ENCODE measurements at regions not wholly inside any gene's neighbourhood (a gene's known extent, or its start where the extent isn't known, plus 50 kb on each side); places are given as distances from the start of the nearest gene placed in this dataset.

DNA sequence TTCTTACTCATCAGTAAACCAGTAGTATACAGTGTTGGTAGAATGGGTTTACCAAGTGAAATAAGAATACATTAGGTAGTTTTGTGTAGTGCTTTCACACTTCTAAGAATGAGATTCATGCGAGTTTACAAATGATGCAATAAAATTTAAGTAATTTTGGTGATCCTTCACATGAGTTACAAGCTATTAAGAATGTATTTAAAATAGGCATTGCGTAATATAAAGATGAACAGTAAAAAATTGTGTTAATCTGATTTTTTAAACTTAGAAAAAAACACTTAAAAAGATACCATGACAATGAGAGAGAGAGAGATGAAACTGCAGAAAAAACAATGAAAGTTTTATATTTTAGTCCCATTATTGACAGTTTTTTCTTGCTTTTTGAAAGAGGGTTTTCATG lies 570.5 kb downstream of the SLITRK6 start:
- Histone ChIP-seq H3K36me3 (no peaks in the 10 kb centered on the region), H3K4me3 (ENCODE audit: low read depth, low read length) (no peak overlapping the region), H3K27ac (no peak overlapping the region), H3K9me3 (ENCODE audit: severe bottlenecking) (no peaks in the 10 kb centered on the region), H3K27me3 (ENCODE audit: insufficient read depth, low read depth, severe bottlenecking) (no peaks in the 10 kb centered on the region)
- DNase-seq: no peak
- TF ChIP-seq, protein P1, sequence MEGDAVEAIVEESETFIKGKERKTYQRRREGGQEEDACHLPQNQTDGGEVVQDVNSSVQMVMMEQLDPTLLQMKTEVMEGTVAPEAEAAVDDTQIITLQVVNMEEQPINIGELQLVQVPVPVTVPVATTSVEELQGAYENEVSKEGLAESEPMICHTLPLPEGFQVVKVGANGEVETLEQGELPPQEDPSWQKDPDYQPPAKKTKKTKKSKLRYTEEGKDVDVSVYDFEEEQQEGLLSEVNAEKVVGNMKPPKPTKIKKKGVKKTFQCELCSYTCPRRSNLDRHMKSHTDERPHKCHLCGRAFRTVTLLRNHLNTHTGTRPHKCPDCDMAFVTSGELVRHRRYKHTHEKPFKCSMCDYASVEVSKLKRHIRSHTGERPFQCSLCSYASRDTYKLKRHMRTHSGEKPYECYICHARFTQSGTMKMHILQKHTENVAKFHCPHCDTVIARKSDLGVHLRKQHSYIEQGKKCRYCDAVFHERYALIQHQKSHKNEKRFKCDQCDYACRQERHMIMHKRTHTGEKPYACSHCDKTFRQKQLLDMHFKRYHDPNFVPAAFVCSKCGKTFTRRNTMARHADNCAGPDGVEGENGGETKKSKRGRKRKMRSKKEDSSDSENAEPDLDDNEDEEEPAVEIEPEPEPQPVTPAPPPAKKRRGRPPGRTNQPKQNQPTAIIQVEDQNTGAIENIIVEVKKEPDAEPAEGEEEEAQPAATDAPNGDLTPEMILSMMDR (IDR thresholded peaks at IDR 0.05; ENCODE audit: low read depth, low read length): no peak

DNA sequence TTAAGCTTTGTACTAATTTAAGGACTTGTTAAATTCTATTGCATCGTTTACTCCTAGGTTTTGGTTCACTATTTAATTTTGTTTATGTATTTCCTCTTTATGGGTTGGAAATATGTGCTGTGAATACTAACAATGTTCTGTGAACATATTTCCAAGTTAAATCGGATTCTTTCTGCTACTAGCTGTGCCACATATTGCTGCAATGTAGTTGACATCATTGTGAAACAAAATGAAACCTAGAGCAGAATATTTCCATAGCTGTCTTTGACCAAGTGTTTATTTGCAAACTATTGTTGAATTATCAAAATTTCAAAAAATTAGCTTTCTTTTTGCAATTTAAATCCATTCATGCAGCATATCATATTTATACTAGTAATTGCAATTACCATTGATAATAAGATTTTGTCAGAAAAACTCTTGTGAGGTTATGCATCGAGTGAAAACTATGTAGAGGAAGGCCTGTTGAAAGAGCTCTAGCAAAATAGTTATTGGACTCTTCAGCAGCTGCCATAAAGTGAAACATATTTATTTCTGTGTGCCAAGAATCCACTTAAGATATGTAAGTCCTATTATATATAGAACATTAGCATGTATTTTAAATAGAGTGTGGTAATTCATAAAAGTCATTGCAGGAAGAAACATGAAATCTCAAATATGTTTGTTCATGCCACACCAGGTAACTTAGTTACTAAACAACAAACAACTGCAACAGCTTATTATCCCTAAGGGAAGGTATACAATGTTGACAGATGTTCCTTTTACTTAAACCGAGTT lies 575.1 kb downstream of the SLITRK6 start:
- TF ChIP-seq, protein P1 (IDR thresholded peaks at IDR 0.05; ENCODE audit: low read depth, low read length): no peak
- DNase-seq: no peak

DNA sequence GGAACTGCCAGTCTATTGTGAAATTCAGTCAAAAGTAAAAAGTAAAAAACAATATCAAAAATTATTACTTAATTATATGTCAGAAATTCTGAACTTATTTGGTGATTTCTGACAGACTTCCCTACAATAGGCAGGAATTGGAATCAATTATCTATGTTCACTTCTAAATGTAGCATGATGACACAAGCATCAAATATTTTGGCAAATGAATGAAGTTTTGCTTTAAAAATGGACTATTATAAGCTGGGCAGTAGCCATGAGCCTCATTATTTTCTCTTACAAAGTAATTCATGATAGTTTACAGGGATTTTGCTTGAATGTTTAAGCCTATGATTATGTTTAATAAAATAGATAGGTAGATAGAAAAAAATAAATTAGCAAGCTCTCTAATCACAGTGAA lies 582.6 kb downstream of the SLITRK6 start:
- no peak for DNase-seq
- H3K4me3 ChIP-seq (ENCODE audit: low read depth, low read length): no peak overlapping the region
- TF ChIP-seq, protein P1 (IDR thresholded peaks at IDR 0.05; ENCODE audit: low read depth, low read length): no peak

More for the DNA sequence above, 575.1 kb downstream of the SLITRK6 start:
- H3K9me3 ChIP-seq (ENCODE audit: severe bottlenecking): no peaks in the 10 kb centered on the region
- no peaks in the 10 kb centered on the region for H3K27me3 ChIP-seq (ENCODE audit: insufficient read depth, low read depth, severe bottlenecking)
- no peak overlapping the region for H3K4me3 ChIP-seq (ENCODE audit: low read depth, low read length)
- H3K27ac ChIP-seq: no peak overlapping the region
- H3K36me3 ChIP-seq: no peaks in the 10 kb centered on the region

DNA sequence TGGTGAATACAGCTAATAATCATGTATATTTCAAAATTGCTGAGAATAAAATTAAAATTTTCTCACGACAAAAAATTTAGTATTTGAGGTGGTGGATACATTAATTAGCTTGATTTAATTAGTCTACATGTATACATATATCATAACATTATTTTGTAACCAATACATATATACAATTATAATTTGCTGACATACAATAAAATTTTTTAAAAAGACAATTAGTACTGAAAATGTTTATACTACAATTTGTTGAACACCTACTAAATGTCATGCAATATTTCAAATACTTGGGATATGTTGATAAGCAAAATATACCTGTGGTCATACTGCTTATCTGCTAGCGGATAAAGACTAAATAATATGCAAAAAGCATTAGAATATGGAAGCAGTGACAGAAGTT lies 586.5 kb downstream of the SLITRK6 start:
- TF ChIP-seq, protein P1 (IDR thresholded peaks at IDR 0.05; ENCODE audit: low read depth, low read length): no peak
- Histone ChIP-seq H3K27ac (no peak overlapping the region), H3K36me3 (no peaks in the 10 kb centered on the region), H3K9me3 (ENCODE audit: severe bottlenecking) (peaks cover 4% of the 10 kb centered on the region), H3K27me3 (ENCODE audit: insufficient read depth, low read depth, severe bottlenecking) (no peaks in the 10 kb centered on the region), H3K4me3 (ENCODE audit: low read depth, low read length) (no peak overlapping the region)
- DNase-seq: no peak

More for the DNA sequence above, 582.6 kb downstream of the SLITRK6 start:
- no peaks in the 10 kb centered on the region for H3K9me3 ChIP-seq (ENCODE audit: severe bottlenecking)
- no peaks in the 10 kb centered on the region for H3K27me3 ChIP-seq (ENCODE audit: insufficient read depth, low read depth, severe bottlenecking)
- no peak overlapping the region for H3K27ac ChIP-seq
- H3K36me3 ChIP-seq: no peaks in the 10 kb centered on the region

- Histone ChIP-seq H3K27me3 (ENCODE audit: insufficient read depth, low read depth, severe bottlenecking) (no peaks in the 10 kb centered on the region), H3K27ac (no peak overlapping the region), H3K9me3 (ENCODE audit: severe bottlenecking) (peaks cover 12% of the 10 kb centered on the region), H3K4me3 (ENCODE audit: low read depth, low read length) (no peak overlapping the region), H3K36me3 (no peaks in the 10 kb centered on the region)
- TF ChIP-seq, protein P1 (IDR thresholded peaks at IDR 0.05; ENCODE audit: low read depth, low read length): no peak
- no peak for DNase-seq
These were observed 594.4 kb downstream of the SLITRK6 start for GRCh38 chr13:85204668-85205344.
